ENCODE measurements at regions not wholly inside any gene's neighbourhood (a gene's known extent, or its start where the extent isn't known, plus 50 kb on each side); places are given as distances from the start of the nearest gene placed in this dataset.

- DNase-seq (ENCODE audit: low read depth, low spot score) (no peak), ATAC-seq (no peak)
- RAD21 ChIA-PET (ENCODE audit: low non-redundant PET in 1 of 2, low total read pairs in 2 of 2, uncharacterized antibody in 2 of 2, unreplicated experiment in 2 of 2) = no interaction called here
- BruUV-seq (replicated peaks) = no TSS peak
- Histone ChIP-seq H3K4me3 (replicated peaks in 1 of 2; ENCODE audit: low read depth in 1 of 2, low read length in 2 of 2) (no peak overlapping the region), H4K20me1 (ENCODE audit: insufficient read depth) (no peaks in the 10 kb centered on the region), H2AFZ (ENCODE audit: low read depth, low read length, poor library complexity, severe bottlenecking) (no peak overlapping the region), H3K79me2 (ENCODE audit: insufficient read depth, low read length) (no peaks in the 10 kb centered on the region), H3K27ac (ENCODE audit: low read depth, low read length) (no peak overlapping the region), H3K4me2 (ENCODE audit: low read length) (no peak overlapping the region), H3K9ac (ENCODE audit: low read length) (no peak overlapping the region), H3K36me3 (ENCODE audit: control insufficient read depth in 1 of 2, insufficient read depth in 2 of 2, low read length in 2 of 2) (no peaks in the 10 kb centered on the region), H3K4me1 (ENCODE audit: control insufficient read depth in 1 of 2, insufficient read depth in 2 of 2, low read length in 2 of 2) (no peaks in the 10 kb centered on the region), H3K9me3 (ENCODE audit: control insufficient read depth in 1 of 2, insufficient read depth in 1 of 2, low read depth in 1 of 2, low read length in 2 of 2) (no peaks in the 10 kb centered on the region; a peak in 2 of 4 replicates), H3K27me3 (ENCODE audit: insufficient read depth, low read length) (no peaks in the 10 kb centered on the region), H3K9me2 (ENCODE audit: insufficient read depth) (no peaks in the 10 kb centered on the region)
- POLR2A ChIA-PET = no interaction called here
- intact Hi-C loops (cut with micrococcal nuclease) = no loop called here
- TF ChIP-seq SRF (IDR thresholded peaks at IDR 0.05; ENCODE audit: low read depth) = no peak
- CTCF ChIA-PET = no interaction called here
Observed at GRCh38 chr11:36885154-36885553, 287.1 kb upstream of the RAG2 start.

GRCh38 chr11:36878737-36879136 is 280.7 kb upstream of the RAG2 start:
- no peaks in the 10 kb centered on the region for H3K9me2 ChIP-seq (ENCODE audit: insufficient read depth)
- no peaks in the 10 kb centered on the region for H3K79me2 ChIP-seq (ENCODE audit: insufficient read depth, low read length)
- H3K27ac ChIP-seq (ENCODE audit: low read depth, low read length) = no peak overlapping the region
- H3K36me3 ChIP-seq (ENCODE audit: control insufficient read depth in 1 of 2, insufficient read depth in 2 of 2, low read length in 2 of 2) = no peaks in the 10 kb centered on the region
- H3K4me2 ChIP-seq (ENCODE audit: low read length) = no peak overlapping the region
- no peaks in the 10 kb centered on the region; a peak in 1 of 4 replicates for H3K9me3 ChIP-seq (ENCODE audit: control insufficient read depth in 1 of 2, insufficient read depth in 1 of 2, low read depth in 1 of 2, low read length in 2 of 2)
- no peak for ATAC-seq
- no peaks in the 10 kb centered on the region for H3K27me3 ChIP-seq (ENCODE audit: insufficient read depth, low read length)
- BruUV-seq (replicated peaks) = no TSS peak
- TF ChIP-seq JUND (IDR thresholded peaks at IDR 0.05) = no peak
- TF ChIP-seq ZFX (IDR thresholded peaks at IDR 0.05) = no peak
- no peak for TF ChIP-seq EZH2phosphoT487 (IDR thresholded peaks at IDR 0.05; ENCODE audit: borderline replicate concordance)
- POLR2A ChIA-PET = no interaction called here
- CTCF ChIA-PET = no interaction called here
- no peak overlapping the region for H3K9ac ChIP-seq (ENCODE audit: low read length)
- RAD21 ChIA-PET (ENCODE audit: low non-redundant PET in 1 of 2, low total read pairs in 2 of 2, uncharacterized antibody in 2 of 2, unreplicated experiment in 2 of 2) = no interaction called here
- no peak overlapping the region for H3K4me3 ChIP-seq (replicated peaks in 1 of 2; ENCODE audit: low read depth in 1 of 2, low read length in 2 of 2)
- H3K4me1 ChIP-seq (ENCODE audit: control insufficient read depth in 1 of 2, insufficient read depth in 2 of 2, low read length in 2 of 2) = no peaks in the 10 kb centered on the region
- no peak for DNase-seq (ENCODE audit: low read depth, low spot score)
- no peak overlapping the region for H2AFZ ChIP-seq (ENCODE audit: low read depth, low read length, poor library complexity, severe bottlenecking)
- intact Hi-C loops (cut with micrococcal nuclease) = no loop called here
- H4K20me1 ChIP-seq (ENCODE audit: insufficient read depth) = no peaks in the 10 kb centered on the region

GRCh38 chr11:36877149-36877548 is 279.1 kb upstream of the RAG2 start:
- BruUV-seq (replicated peaks) = no TSS peak
- H3K9ac ChIP-seq (ENCODE audit: low read length) = no peak overlapping the region
- H3K4me2 ChIP-seq (ENCODE audit: low read length) = no peak overlapping the region
- no peak for DNase-seq (ENCODE audit: low read depth, low spot score)
- H3K4me1 ChIP-seq (ENCODE audit: control insufficient read depth in 1 of 2, insufficient read depth in 2 of 2, low read length in 2 of 2) = no peaks in the 10 kb centered on the region
- no peaks in the 10 kb centered on the region for H3K9me2 ChIP-seq (ENCODE audit: insufficient read depth)
- POLR2A ChIA-PET = no interaction called here
- TF ChIP-seq POLR2A (IDR thresholded peaks at IDR 0.05; ENCODE audit: borderline replicate concordance, extremely low read depth, insufficient read depth, insufficient read length) (no peak), SRF (IDR thresholded peaks at IDR 0.05; ENCODE audit: low read depth) (no peak), SP1 (IDR thresholded peaks at IDR 0.05; ENCODE audit: low read depth) (no peak), POLR2AphosphoS5 (IDR thresholded peaks at IDR 0.05; ENCODE audit: low read depth, low read length) (no peak), EZH2phosphoT487 (IDR thresholded peaks at IDR 0.05; ENCODE audit: borderline replicate concordance) (no peak)
- ATAC-seq = no peak
- H3K79me2 ChIP-seq (ENCODE audit: insufficient read depth, low read length) = no peaks in the 10 kb centered on the region
- H3K27ac ChIP-seq (ENCODE audit: low read depth, low read length) = no peak overlapping the region
- H3K9me3 ChIP-seq (ENCODE audit: control insufficient read depth in 1 of 2, insufficient read depth in 1 of 2, low read depth in 1 of 2, low read length in 2 of 2) = no peaks in the 10 kb centered on the region; a peak in 1 of 4 replicates
- RAD21 ChIA-PET (ENCODE audit: low non-redundant PET in 1 of 2, low total read pairs in 2 of 2, uncharacterized antibody in 2 of 2, unreplicated experiment in 2 of 2) = no interaction called here
- no peaks in the 10 kb centered on the region for H3K27me3 ChIP-seq (ENCODE audit: insufficient read depth, low read length)
- no peaks in the 10 kb centered on the region for H3K36me3 ChIP-seq (ENCODE audit: control insufficient read depth in 1 of 2, insufficient read depth in 2 of 2, low read length in 2 of 2)
- no peak overlapping the region for H3K4me3 ChIP-seq (replicated peaks in 1 of 2; ENCODE audit: low read depth in 1 of 2, low read length in 2 of 2)
- intact Hi-C loops (cut with micrococcal nuclease) = no loop called here
- H4K20me1 ChIP-seq (ENCODE audit: insufficient read depth) = no peaks in the 10 kb centered on the region
- no peak overlapping the region for H2AFZ ChIP-seq (ENCODE audit: low read depth, low read length, poor library complexity, severe bottlenecking)
- CTCF ChIA-PET = no interaction called here
